LoVo (cell line): ENCODE measurements at regions not wholly inside any gene's neighbourhood (a gene's known extent, or its start where the extent isn't known, plus 50 kb on each side); places are given as distances from the start of the nearest gene placed in this dataset.

ENCODE experiments used
- DNase-seq: peaks from one replicate; pipeline ENCODE4 v3.0.0-alpha.2; 2016; ENCODE audit warnings: low spot score

- no peak for DNase-seq
Observed at GRCh38 chr5:61828856-61829255, 477.1 kb upstream of the KIF2A start.

GRCh38 chr5:61831736-61832135 lies 474.3 kb upstream of the KIF2A start:
- no peak for DNase-seq

GRCh38 chr5:61837788-61838187 lies 468.2 kb upstream of the KIF2A start:
- DNase-seq: no peak

- DNase-seq: no peak
Observed at GRCh38 chr5:61840361-61840760, 465.6 kb upstream of the KIF2A start.

GRCh38 chr5:61842840-61843239 lies 463.2 kb upstream of the KIF2A start:
- DNase-seq: no peak

GRCh38 chr5:61850696-61851095 lies 455.3 kb upstream of the KIF2A start:
- no peak for DNase-seq

GRCh38 chr5:61854531-61854930 lies 451.5 kb upstream of the KIF2A start:
- DNase-seq: no peak

- DNase-seq: no peak
Observed at GRCh38 chr5:61860978-61861377, 445.0 kb upstream of the KIF2A start.

- peak; percentile 20 for DNase-seq
Observed at GRCh38 chr5:61866930-61867329, 439.1 kb upstream of the KIF2A start.

- DNase-seq: no peak
Observed at GRCh38 chr5:61869333-61869732, 436.7 kb upstream of the KIF2A start.

GRCh38 chr5:61878471-61878870 lies 427.5 kb upstream of the KIF2A start:
- DNase-seq: no peak

GRCh38 chr5:61881821-61882487 lies 424.1 kb upstream of the KIF2A start:
- DNase-seq: no peak

- DNase-seq: no peak
Observed at GRCh38 chr5:61882901-61883500, 423.0 kb upstream of the KIF2A start.

GRCh38 chr5:61884252-61884855 lies 421.7 kb upstream of the KIF2A start:
- no peak for DNase-seq

- no peak for DNase-seq
Observed at GRCh38 chr5:61886214-61886613, 419.8 kb upstream of the KIF2A start.

- DNase-seq: no peak
Observed at GRCh38 chr5:61887271-61887670, 418.7 kb upstream of the KIF2A start.

GRCh38 chr5:61894046-61894445 lies 412.0 kb upstream of the KIF2A start:
- no peak for DNase-seq

GRCh38 chr5:61896811-61897210 lies 409.2 kb upstream of the KIF2A start:
- no peak for DNase-seq

- no peak for DNase-seq
Observed at GRCh38 chr5:61897251-61897650, 408.8 kb upstream of the KIF2A start.

GRCh38 chr5:61901997-61902396 lies 404.0 kb upstream of the KIF2A start:
- DNase-seq: no peak

- DNase-seq: no peak
Observed at GRCh38 chr5:61904730-61905129, 401.3 kb upstream of the KIF2A start.

- DNase-seq: no peak
Observed at GRCh38 chr5:61905613-61906012, 400.4 kb upstream of the KIF2A start.

- DNase-seq: no peak
Observed at GRCh38 chr5:61906820-61907219, 399.2 kb upstream of the KIF2A start.

- DNase-seq: no peak
Observed at GRCh38 chr5:61907995-61908394, 398.0 kb upstream of the KIF2A start.
